Liver (tissue), 3 donors: ENCODE measurements at regions not wholly inside any gene's neighbourhood (a gene's known extent, or its start where the extent isn't known, plus 50 kb on each side); places are given as distances from the start of the nearest gene placed in this dataset.

ENCODE experiments used
- EGR1 ChIP-seq, 2 donors: IDR thresholded peaks; 2 replicates each; pipeline ENCODE4 v1.6.1; 2016 to 2018; ENCODE audit warnings: antibody characterized with exemption in 2 of 2, low read depth in 2 of 2
- GABPA ChIP-seq, 2 donors: IDR thresholded peaks in 1 of 2; conservative IDR thresholded peaks in 1 of 2; 2 replicates each; pipeline ENCODE4 v1.6.1; 2016; ENCODE audit warnings: antibody characterized with exemption in 2 of 2, mild to moderate bottlenecking in 1 of 2, moderate library complexity in 1 of 2
- HNF4G ChIP-seq: IDR thresholded peaks from 2 replicates; pipeline ENCODE4 v1.6.1; 2016; ENCODE audit warnings: antibody characterized with exemption
- JUND ChIP-seq, 2 donors: IDR thresholded peaks; 2 replicates each; pipeline ENCODE4 v1.6.1; 2016; ENCODE audit warnings: antibody characterized with exemption in 2 of 2
- NR2F2 ChIP-seq: IDR thresholded peaks from 2 replicates; pipeline ENCODE4 v1.6.1; 2016; ENCODE audit warnings: antibody characterized with exemption
- RAD21 ChIP-seq, 2 donors: IDR thresholded peaks; 2 replicates each; pipeline ENCODE4 v1.6.1; 2016; ENCODE audit warnings: antibody characterized with exemption in 2 of 2, mild to moderate bottlenecking in 2 of 2
- SP1 ChIP-seq: IDR thresholded peaks from 2 replicates; pipeline ENCODE4 v1.6.1; 2018; ENCODE audit warnings: antibody characterized with exemption, mild to moderate bottlenecking
- TAF1 ChIP-seq: conservative IDR thresholded peaks from 2 replicates; pipeline ENCODE4 v1.6.1; 2016; ENCODE audit warnings: antibody characterized with exemption, mild to moderate bottlenecking
- YY1 ChIP-seq: IDR thresholded peaks from 2 replicates; pipeline ENCODE4 v1.6.1; 2016; ENCODE audit warnings: antibody characterized with exemption, mild to moderate bottlenecking
- TF ChIP-seq, protein P1 (sequence below): fragments of 150-350 bp; IDR thresholded peaks from 2 replicates; pipeline ENCODE4 v1.5.1; 2017; ENCODE audit warnings: improper control_type of control experiment, low read depth, low read length; ENCODE audit not compliant: missing input control
- TF ChIP-seq, protein P2 (sequence below): IDR thresholded peaks from 2 replicates; pipeline ENCODE4 v1.6.1; 2016; ENCODE audit warnings: antibody characterized with exemption
- TF ChIP-seq, protein P3 (sequence below): IDR thresholded peaks from 2 replicates; pipeline ENCODE4 v1.6.1; 2016; ENCODE audit warnings: antibody characterized with exemption, mild to moderate bottlenecking
- TF ChIP-seq, protein P4 (sequence below): IDR thresholded peaks from 2 replicates; pipeline ENCODE4 v1.6.1; 2016; ENCODE audit warnings: antibody characterized with exemption
- donor health status: healthy.
- donor health status: healthy.

DNA sequence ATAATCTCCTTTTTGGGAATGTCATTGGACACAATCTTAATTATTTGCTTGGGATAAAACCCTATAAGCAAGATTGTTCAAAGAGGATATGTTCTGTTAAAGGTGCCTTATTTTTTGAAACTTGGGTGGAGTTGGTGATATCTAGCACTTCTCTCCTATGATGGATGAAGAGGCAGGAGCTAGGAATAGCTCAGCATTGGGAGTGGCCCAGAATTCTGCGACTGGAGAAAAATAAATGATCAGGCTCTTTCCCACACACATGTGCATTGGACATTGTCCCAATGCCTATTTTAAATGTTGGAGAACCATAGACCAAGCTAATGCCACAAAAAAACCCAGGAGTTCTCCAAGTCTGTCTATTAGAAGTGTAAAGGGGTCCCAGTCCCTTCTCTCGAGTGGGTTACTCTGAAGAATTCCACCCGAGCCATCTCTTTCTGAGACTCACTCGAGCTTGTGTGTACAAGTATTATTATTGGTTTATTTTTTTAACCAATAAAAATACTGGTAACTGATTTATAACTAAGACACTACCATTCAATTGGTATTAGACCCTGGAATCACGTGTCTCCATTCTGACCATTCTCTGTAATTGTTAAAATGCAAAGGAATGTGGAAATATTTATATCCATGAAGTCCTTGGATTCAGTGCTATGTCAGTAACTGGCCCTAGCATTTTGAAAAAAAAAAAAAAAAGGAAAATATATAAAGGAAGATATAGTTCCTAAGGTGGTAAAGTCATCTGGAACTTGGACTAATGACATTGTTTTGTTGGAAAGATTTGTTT lies 437.5 kb upstream of the TMEM132C start:
- TF ChIP-seq YY1 (no peak), TAF1 (no peak), NR2F2 (no peak), JUND (IDR thresholded peaks at IDR 0.05) (no peak), GABPA (IDR thresholded peaks at IDR 0.05 in 1 of 2, conservative IDR thresholded peaks at IDR 0.05 in 1 of 2) (no peak), RAD21 (IDR thresholded peaks at IDR 0.05) (no peak), HNF4G (no peak), SP1 (no peak), EGR1 (IDR thresholded peaks at IDR 0.05; ENCODE audit: low read depth in 2 of 2) (no peak)
- TF ChIP-seq, protein P1, sequence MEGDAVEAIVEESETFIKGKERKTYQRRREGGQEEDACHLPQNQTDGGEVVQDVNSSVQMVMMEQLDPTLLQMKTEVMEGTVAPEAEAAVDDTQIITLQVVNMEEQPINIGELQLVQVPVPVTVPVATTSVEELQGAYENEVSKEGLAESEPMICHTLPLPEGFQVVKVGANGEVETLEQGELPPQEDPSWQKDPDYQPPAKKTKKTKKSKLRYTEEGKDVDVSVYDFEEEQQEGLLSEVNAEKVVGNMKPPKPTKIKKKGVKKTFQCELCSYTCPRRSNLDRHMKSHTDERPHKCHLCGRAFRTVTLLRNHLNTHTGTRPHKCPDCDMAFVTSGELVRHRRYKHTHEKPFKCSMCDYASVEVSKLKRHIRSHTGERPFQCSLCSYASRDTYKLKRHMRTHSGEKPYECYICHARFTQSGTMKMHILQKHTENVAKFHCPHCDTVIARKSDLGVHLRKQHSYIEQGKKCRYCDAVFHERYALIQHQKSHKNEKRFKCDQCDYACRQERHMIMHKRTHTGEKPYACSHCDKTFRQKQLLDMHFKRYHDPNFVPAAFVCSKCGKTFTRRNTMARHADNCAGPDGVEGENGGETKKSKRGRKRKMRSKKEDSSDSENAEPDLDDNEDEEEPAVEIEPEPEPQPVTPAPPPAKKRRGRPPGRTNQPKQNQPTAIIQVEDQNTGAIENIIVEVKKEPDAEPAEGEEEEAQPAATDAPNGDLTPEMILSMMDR: no peak
- TF ChIP-seq, protein P2, sequence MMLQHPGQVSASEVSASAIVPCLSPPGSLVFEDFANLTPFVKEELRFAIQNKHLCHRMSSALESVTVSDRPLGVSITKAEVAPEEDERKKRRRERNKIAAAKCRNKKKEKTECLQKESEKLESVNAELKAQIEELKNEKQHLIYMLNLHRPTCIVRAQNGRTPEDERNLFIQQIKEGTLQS: no peak
- TF ChIP-seq, protein P3, sequence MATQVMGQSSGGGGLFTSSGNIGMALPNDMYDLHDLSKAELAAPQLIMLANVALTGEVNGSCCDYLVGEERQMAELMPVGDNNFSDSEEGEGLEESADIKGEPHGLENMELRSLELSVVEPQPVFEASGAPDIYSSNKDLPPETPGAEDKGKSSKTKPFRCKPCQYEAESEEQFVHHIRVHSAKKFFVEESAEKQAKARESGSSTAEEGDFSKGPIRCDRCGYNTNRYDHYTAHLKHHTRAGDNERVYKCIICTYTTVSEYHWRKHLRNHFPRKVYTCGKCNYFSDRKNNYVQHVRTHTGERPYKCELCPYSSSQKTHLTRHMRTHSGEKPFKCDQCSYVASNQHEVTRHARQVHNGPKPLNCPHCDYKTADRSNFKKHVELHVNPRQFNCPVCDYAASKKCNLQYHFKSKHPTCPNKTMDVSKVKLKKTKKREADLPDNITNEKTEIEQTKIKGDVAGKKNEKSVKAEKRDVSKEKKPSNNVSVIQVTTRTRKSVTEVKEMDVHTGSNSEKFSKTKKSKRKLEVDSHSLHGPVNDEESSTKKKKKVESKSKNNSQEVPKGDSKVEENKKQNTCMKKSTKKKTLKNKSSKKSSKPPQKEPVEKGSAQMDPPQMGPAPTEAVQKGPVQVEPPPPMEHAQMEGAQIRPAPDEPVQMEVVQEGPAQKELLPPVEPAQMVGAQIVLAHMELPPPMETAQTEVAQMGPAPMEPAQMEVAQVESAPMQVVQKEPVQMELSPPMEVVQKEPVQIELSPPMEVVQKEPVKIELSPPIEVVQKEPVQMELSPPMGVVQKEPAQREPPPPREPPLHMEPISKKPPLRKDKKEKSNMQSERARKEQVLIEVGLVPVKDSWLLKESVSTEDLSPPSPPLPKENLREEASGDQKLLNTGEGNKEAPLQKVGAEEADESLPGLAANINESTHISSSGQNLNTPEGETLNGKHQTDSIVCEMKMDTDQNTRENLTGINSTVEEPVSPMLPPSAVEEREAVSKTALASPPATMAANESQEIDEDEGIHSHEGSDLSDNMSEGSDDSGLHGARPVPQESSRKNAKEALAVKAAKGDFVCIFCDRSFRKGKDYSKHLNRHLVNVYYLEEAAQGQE: no peak
- TF ChIP-seq, protein P4, sequence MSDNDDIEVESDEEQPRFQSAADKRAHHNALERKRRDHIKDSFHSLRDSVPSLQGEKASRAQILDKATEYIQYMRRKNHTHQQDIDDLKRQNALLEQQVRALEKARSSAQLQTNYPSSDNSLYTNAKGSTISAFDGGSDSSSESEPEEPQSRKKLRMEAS: no peak
